Erythroblast (primary cell): ENCODE measurements at regions not wholly inside any gene's neighbourhood (a gene's known extent, or its start where the extent isn't known, plus 50 kb on each side); places are given as distances from the start of the nearest gene placed in this dataset.
"Not testable (repeated sequence)": the region's sequence is repeated elsewhere in the genome, so short reads cannot be mapped to it uniquely, and the experiment has no call there.

Experiments used
- DNase-seq, 2 experiments: peaks; one replicate each; lab custom pipeline; 2025; lab: John Stamatoyannopoulos, UW
- GATA1 ChIP-seq: IDR thresholded peaks from 2 replicates; pipeline ENCODE4 v1.6.1; 2011; ENCODE audit warnings: low read depth, mild to moderate bottlenecking, control low read depth, low read length, moderate library complexity
- POLR2A ChIP-seq: IDR thresholded peaks from 2 replicates; pipeline ENCODE4 v1.6.1; 2011; ENCODE audit warnings: mild to moderate bottlenecking, low read length

DNA sequence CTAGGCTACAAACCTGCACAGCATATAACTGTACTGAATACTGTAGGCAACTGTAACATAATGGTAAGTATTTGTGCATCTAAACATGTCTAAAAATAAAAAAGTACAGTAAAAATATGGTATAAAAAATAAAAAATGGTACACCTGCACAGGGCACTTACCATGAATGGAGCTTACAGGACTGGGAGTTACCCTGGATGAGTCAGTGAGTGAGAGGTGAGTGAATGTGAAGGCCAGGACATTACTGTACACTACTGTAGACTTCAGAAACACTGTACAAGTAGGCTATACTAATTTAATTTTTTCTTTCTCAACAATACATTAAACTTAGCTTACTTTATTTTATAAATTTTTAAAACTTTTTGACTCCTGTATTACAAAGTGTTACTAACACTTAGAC, 265.3 kb downstream of the KLF13 start:
- no peak for DNase-seq
- TF ChIP-seq GATA1 (no peak), POLR2A (no peak)

DNA sequence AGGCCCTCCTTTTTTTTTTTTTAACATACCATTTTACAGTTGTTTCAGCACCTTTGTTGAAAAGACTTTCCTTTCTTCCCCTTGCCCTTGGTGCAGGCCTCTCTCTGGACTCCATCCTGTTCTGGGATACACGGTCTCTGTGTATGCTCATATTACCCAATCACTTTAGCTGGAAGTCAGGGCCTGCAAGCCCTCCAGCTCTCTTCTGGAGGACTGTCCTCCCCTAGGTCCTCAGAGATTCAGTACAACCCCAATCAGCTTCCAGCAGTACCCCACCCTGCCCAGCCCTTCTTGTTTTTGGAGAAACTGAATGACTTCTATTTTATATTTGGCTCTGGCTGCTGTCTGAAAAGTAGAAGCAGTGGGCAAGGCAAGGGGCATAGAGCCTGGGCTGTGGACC, 270.8 kb downstream of the KLF13 start:
- TF ChIP-seq POLR2A, result no peak
- TF ChIP-seq GATA1, result no peak
- no peak for DNase-seq

GRCh38 chr15:31598620-31599019, 272.0 kb downstream of the KLF13 start:
- DNase-seq, result no peak
- TF ChIP-seq GATA1 (no peak), POLR2A (no peak)

- TF ChIP-seq GATA1, result no peak
- TF ChIP-seq POLR2A, result no peak
- DNase-seq, result peak in 1 of 2 experiments; percentile 6
These were observed 278.9 kb downstream of the KLF13 start for GRCh38 chr15:31605467-31605931.

DNA sequence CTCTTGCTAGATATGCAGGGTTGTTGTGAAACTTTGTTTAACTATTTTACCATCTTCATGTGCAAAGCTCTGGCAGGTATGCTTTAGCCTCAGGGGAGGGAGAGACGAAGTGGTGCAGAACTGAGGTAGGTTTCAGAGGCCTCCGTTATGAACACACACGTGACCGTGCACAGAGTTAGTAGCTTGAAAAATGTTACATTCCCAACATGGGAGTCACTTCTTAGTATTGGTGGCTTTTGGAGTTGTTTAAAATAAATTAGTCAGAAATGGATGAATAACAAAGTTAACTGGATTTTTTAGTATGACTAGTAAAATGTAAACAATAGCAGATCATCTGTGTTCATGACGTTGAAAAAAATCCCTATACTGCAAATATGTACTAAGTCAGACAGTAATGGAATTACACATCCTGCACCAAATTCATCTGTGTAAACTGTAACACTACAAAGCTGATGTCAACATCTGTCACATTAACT, 279.6 kb downstream of the KLF13 start:
- DNase-seq, result no peak

DNA sequence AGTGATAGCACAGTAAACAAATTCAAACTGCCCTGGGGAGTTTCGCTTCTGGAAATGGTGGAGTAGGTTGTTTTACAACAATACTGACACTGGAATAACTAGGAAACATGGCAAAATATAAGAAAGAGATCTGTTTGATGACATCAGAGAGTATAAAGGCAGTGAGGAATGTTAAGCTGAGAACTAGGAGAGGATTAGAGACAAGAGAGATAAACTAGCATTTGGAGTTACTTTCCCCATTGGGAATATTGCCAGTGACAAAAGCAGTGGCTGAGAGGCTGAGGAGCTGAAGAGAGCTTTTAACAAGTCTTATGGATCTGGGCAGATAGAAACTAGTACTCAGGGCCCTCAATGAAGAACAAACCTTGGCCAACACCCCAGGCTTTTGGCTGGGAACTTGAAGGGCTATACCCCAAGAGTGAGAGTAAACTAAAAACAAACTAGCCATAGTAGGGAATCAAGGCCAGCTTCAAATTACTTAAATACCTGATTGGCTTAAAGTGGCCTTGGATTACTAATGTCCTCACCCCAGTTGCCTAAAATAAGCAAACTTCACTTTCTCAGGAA, 280.4 kb downstream of the KLF13 start:
- DNase-seq, result no peak
- TF ChIP-seq POLR2A (no peak), GATA1 (no peak)

More for the DNA sequence above, 279.6 kb downstream of the KLF13 start:
- TF ChIP-seq POLR2A (no peak), GATA1 (no peak)

GRCh38 chr15:31607656-31608055, 281.0 kb downstream of the KLF13 start:
- TF ChIP-seq POLR2A (no peak), GATA1 (no peak)
- no peak for DNase-seq

- TF ChIP-seq GATA1 (no peak), POLR2A (no peak)
- DNase-seq, result no peak
These were observed 282.6 kb downstream of the KLF13 start for GRCh38 chr15:31609258-31609681.

GRCh38 chr15:31609906-31610305, 283.3 kb downstream of the KLF13 start:
- DNase-seq, result no peak
- TF ChIP-seq GATA1, result no peak
- no peak for TF ChIP-seq POLR2A

DNA sequence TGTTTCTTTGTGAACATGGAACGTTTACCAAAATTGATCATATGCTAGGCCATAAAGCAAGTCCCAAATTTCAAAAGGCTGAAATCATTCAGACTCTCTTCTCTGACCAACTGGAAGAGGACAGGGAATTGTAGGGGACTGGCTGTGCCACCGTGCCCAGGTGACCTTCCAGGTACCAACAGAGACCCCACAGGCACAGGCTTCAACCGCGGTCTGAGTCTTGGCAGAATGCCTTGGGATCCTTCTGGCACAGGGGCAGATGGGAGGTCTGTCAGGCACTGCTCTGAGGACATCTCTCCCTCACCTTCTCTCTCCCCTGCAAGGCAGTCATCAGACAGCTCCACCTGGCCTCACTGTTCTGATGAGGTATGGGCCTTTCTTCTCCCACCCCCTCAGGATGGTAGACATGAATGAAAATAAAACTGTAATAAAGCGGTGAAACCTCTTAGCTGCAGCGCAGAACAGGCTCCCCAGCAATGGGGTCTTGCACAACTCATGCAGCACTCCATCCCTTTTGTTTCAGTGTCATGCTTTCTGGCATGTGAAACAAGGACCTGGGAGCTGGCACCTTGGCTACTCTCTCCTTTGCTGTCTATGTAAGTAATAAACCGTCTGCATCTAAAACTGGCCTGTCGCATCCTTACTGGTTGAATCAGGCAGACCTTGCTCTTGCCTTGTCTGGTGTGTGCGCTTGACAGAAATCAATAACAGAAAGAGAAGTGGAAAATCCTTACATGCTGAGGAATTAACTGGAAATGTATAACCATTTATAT, 289.2 kb downstream of the KLF13 start:
- DNase-seq, result no peak
- no peak for TF ChIP-seq POLR2A
- no peak for TF ChIP-seq GATA1

DNA sequence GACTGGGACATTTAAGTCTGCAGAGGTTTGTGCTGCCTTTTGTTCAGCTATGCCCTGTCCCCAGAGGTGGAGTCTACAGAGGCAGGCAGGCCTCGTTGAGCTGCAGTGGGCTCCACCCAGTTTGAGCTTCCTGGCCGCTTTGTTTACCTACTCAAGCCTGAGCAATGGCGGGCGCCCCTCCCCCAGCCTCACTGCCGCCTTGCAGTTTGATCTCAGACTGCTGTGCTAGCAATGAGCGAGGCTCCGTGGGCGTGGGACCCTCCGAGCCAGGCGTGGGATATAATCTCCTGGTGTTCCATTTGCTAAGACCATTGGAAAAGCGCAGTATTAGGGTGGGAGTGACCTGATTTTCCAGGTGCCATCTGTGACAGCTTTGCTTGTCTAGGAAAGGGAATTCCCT, 296.7 kb downstream of the KLF13 start:
- DNase-seq, result not testable (repeated sequence)

GRCh38 chr15:31624115-31624514, 297.5 kb downstream of the KLF13 start:
- DNase-seq, result not testable (repeated sequence)

DNA sequence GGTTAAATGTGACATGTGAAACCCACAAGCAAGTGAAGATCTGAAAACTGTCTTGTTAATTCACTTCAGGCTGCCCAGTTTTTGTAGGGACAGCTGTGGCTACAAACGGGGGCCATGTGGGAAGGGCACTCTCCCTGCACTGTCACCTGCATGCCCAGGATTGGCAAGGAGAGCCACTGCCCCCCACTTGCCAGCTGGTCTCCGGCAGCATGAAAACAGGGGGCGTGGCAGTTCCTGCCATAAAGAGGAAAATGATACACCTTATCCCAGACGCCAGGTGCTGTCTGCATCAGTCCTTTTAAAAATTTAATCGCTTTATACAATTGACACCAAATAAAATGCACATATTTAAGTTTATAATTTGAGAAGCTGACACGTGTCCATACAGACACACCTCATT, 309.1 kb downstream of the KLF13 start:
- not testable (repeated sequence) for DNase-seq

DNA sequence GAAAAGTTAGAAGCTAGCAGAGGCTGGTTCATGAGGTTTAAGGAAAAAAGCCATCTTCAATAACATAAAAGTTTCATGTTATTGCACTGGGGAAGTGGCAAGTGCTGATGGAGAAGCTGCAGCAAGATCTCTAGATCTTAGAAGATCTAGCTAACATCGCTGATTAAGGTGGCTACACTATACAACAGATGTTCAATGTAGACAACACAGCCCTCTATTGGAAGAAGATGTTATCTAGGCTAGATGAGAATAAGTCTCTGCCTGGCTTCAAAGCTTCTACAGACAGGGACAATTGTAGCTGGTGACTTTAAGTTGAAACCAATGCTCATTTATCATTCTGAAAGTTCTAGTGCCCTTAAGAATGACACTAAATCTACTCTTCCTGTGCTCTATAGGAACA, 310.3 kb downstream of the KLF13 start:
- DNase-seq, result not testable (repeated sequence)

GRCh38 chr15:31643955-31644354, 317.3 kb downstream of the KLF13 start:
- DNase-seq, result not testable (repeated sequence)

- DNase-seq, result not testable (repeated sequence)
These were observed 318.1 kb downstream of the KLF13 start for GRCh38 chr15:31644761-31645160.

DNA sequence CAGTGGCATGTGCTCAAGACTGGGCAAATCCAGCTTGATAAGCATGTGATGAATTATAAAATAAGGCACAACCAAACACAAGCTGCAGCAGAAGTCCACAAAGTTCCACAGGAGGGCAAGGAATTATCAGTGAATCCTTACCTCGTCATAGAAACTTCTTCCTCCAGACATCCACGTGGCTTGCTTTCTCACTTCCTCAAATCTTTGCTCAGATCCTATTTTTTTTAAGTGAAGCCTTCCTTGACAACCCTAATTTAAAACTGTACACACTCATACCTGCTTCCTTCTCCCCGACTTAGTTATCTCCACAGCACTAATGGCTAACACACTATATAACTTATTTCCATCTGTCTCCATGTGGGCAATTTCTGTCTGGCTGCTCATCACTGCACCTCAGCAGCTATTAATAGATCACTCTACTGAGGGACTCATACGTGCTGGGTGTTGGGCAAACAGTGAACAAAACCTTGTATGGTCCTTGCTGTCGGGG, 320.7 kb downstream of the KLF13 start:
- DNase-seq, result not testable (repeated sequence)

DNA sequence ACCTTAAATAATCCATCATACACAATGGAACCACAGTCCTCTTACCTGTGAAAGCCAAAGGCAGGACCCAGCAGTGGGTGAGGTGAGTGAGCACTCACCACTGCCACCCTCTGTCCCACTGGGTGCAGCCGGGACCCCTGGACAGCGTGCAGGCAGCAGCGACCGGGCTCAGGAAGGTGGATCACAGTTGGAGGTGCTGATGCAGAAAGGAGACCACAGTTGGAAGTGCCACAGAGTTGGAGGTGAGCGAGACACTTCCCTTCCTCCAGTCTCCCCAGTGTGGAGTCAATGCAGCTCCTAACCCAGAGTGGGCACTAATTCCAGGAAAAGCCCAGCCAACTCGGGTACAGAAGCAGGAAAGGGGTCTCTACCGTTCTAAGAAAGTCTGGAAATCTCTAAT, 323.0 kb downstream of the KLF13 start:
- not testable (repeated sequence) for DNase-seq

- DNase-seq, result not testable (repeated sequence)
These were observed 323.5 kb downstream of the KLF13 start for GRCh38 chr15:31650055-31650701.

GRCh38 chr15:31656915-31657314, 330.3 kb downstream of the KLF13 start:
- not testable (repeated sequence) for DNase-seq
